ENCODE measurements at regions not wholly inside any gene's neighbourhood (a gene's known extent, or its start where the extent isn't known, plus 50 kb on each side); places are given as distances from the start of the nearest gene placed in this dataset.

GRCh38 chr5:28451483-28451882 is 1413.1 kb upstream of the CDH9 start:
- TF ChIP-seq, protein P1, sequence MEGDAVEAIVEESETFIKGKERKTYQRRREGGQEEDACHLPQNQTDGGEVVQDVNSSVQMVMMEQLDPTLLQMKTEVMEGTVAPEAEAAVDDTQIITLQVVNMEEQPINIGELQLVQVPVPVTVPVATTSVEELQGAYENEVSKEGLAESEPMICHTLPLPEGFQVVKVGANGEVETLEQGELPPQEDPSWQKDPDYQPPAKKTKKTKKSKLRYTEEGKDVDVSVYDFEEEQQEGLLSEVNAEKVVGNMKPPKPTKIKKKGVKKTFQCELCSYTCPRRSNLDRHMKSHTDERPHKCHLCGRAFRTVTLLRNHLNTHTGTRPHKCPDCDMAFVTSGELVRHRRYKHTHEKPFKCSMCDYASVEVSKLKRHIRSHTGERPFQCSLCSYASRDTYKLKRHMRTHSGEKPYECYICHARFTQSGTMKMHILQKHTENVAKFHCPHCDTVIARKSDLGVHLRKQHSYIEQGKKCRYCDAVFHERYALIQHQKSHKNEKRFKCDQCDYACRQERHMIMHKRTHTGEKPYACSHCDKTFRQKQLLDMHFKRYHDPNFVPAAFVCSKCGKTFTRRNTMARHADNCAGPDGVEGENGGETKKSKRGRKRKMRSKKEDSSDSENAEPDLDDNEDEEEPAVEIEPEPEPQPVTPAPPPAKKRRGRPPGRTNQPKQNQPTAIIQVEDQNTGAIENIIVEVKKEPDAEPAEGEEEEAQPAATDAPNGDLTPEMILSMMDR (IDR thresholded peaks at IDR 0.05; ENCODE audit: control insufficient read depth, insufficient read depth, low read depth, low read length, missing control alignments), result no peak
- no peak overlapping the region for H3K4me3 ChIP-seq (ENCODE audit: control insufficient read depth, low read depth, low read length)
- DNase-seq (ENCODE audit: low read depth), result no peak

DNA sequence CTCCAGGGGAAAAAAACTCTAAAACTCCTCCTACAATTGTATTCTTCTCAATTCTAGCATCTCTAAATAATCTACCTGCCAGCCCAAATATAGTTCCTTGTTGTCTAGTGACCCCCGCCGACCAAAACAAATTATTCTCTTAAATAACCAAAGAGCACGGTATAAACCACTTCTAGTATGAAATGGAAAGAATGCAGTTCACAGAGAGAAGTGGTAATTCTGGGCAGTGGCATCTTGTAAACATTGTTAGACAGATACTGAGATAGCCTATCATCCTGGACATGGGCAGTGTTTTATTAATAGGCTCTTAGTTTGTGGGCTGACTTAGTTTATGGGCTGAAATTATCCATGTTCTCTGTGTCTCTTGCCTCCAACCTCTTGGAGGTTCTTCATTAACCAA is 1412.6 kb upstream of the CDH9 start:
- TF ChIP-seq, protein P1 (IDR thresholded peaks at IDR 0.05; ENCODE audit: control insufficient read depth, insufficient read depth, low read depth, low read length, missing control alignments), result no peak
- H3K4me3 ChIP-seq (ENCODE audit: control insufficient read depth, low read depth, low read length), result no peak overlapping the region
- DNase-seq (ENCODE audit: low read depth), result no peak

DNA sequence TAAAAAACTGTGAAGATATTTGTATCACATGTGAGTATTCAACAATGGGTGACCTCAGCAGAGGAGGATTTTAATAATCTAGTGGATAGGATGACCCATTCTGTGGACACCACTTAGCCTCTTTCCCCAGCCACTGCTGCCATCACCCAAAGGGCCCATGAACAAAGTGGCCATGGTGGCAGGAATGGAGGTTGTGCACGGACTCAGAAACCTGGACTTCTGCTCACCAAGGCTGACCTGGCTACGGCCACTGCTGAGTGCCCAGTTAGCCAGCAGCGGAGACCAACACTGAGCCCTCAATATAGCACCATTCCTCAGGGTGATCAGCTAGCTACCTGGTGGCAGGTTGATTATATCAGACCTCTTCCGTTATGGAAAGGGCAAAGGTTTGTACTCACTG is 1410.4 kb upstream of the CDH9 start:
- TF ChIP-seq, protein P1 (IDR thresholded peaks at IDR 0.05; ENCODE audit: control insufficient read depth, insufficient read depth, low read depth, low read length, missing control alignments), result no peak
- DNase-seq (ENCODE audit: low read depth), result no peak
- H3K4me3 ChIP-seq (ENCODE audit: control insufficient read depth, low read depth, low read length), result no peak overlapping the region

- TF ChIP-seq, protein P1 (IDR thresholded peaks at IDR 0.05; ENCODE audit: control insufficient read depth, insufficient read depth, low read depth, low read length, missing control alignments), result no peak
- DNase-seq (ENCODE audit: low read depth), result no peak
- H3K4me3 ChIP-seq (ENCODE audit: control insufficient read depth, low read depth, low read length), result no peak overlapping the region
Measured at GRCh38 chr5:28430565-28431178, 1392.3 kb upstream of the CDH9 start.

- DNase-seq (ENCODE audit: low read depth), result no peak
- no peak overlapping the region for H3K4me3 ChIP-seq (ENCODE audit: control insufficient read depth, low read depth, low read length)
- TF ChIP-seq, protein P1 (IDR thresholded peaks at IDR 0.05; ENCODE audit: control insufficient read depth, insufficient read depth, low read depth, low read length, missing control alignments), result no peak
Measured at GRCh38 chr5:28421141-28421540, 1382.8 kb upstream of the CDH9 start.

GRCh38 chr5:28415791-28416443 is 1377.5 kb upstream of the CDH9 start:
- TF ChIP-seq, protein P1 (IDR thresholded peaks at IDR 0.05; ENCODE audit: control insufficient read depth, insufficient read depth, low read depth, low read length, missing control alignments), result no peak
- no peak for DNase-seq (ENCODE audit: low read depth)
- no peak overlapping the region for H3K4me3 ChIP-seq (ENCODE audit: control insufficient read depth, low read depth, low read length)

All from AG09309 (cell line).